H9 (cell line): ENCODE measurements at regions not wholly inside any gene's neighbourhood (a gene's known extent, or its start where the extent isn't known, plus 50 kb on each side); places are given as distances from the start of the nearest gene placed in this dataset.

Source experiments
- DNase-seq: peaks from one replicate; pipeline ENCODE4 v3.0.0-alpha.2; 2017
- H2AFZ ChIP-seq: one replicate; pipeline ENCODE4 v1.6.1; 2013; ENCODE audit warnings: mild to moderate bottlenecking, low read length, control low read depth, moderate library complexity
- H2AK5ac ChIP-seq: 2 replicates; pipeline ENCODE4 v1.6.1; 2013; ENCODE audit warnings: low read length, control low read depth, mixed read lengths; ENCODE audit not compliant: insufficient read length
- H2BK120ac ChIP-seq: one replicate; pipeline ENCODE4 v1.6.1; 2013; ENCODE audit warnings: low read depth, mild to moderate bottlenecking, low read length, control low read depth, inconsistent platforms; ENCODE audit not compliant: poor library complexity, severe bottlenecking
- H2BK12ac ChIP-seq: 2 replicates; pipeline ENCODE4 v1.6.1; 2013; ENCODE audit warnings: low read length, control low read depth, mixed read lengths, low read depth; ENCODE audit not compliant: insufficient read length
- H2BK15ac ChIP-seq: 2 replicates; pipeline ENCODE4 v1.6.1; 2013; ENCODE audit warnings: low read depth, low read length, control low read depth
- H2BK20ac ChIP-seq: one replicate; pipeline ENCODE4 v1.6.1; 2013; ENCODE audit warnings: low read depth, mild to moderate bottlenecking, low read length, control low read depth, inconsistent platforms; ENCODE audit not compliant: poor library complexity, severe bottlenecking
- H2BK5ac ChIP-seq: 2 replicates; pipeline ENCODE4 v1.6.1; 2013; ENCODE audit warnings: low read length, control low read depth, mixed read lengths; ENCODE audit not compliant: insufficient read length
- H3K14ac ChIP-seq: 2 replicates; pipeline ENCODE4 v1.6.1; 2013; ENCODE audit warnings: low read length, control low read depth; ENCODE audit not compliant: insufficient read depth
- H3K18ac ChIP-seq: 2 replicates; pipeline ENCODE4 v1.6.1; 2013; ENCODE audit warnings: low read depth, mild to moderate bottlenecking, mixed read lengths, low read length, control low read depth; ENCODE audit not compliant: insufficient read length
- H3K23ac ChIP-seq: 2 replicates; pipeline ENCODE4 v1.6.1; 2013; ENCODE audit warnings: low read length, control low read depth, mixed read lengths, low read depth; ENCODE audit not compliant: insufficient read length
- H3K23me2 ChIP-seq: 2 replicates; pipeline ENCODE4 v1.6.1; 2013; ENCODE audit warnings: low read depth, mild to moderate bottlenecking, mixed read lengths, low read length, control low read depth; ENCODE audit not compliant: insufficient read length, poor library complexity, severe bottlenecking
- H3K27ac ChIP-seq: 2 replicates; pipeline ENCODE4 v1.5.1; 2013; ENCODE audit warnings: low read length, control low read depth, mixed read lengths, low read depth; ENCODE audit not compliant: insufficient read length
- H3K27me3 ChIP-seq: 2 replicates; pipeline ENCODE4 v1.6.1; 2013; ENCODE audit warnings: low read length, control low read depth, inconsistent platforms; ENCODE audit not compliant: insufficient read depth
- H3K4ac ChIP-seq: 2 replicates; pipeline ENCODE4 v1.6.1; 2013; ENCODE audit warnings: low read depth, mild to moderate bottlenecking, control low read depth, inconsistent platforms, low read length, moderate library complexity
- H3K4me1 ChIP-seq: 2 replicates; pipeline ENCODE4 v1.6.1; 2013; ENCODE audit warnings: low read length, control low read depth, inconsistent platforms; ENCODE audit not compliant: insufficient read depth
- H3K4me2 ChIP-seq: 2 replicates; pipeline ENCODE4 v1.6.1; 2013; ENCODE audit warnings: low read length, control low read depth, mixed read lengths; ENCODE audit not compliant: insufficient read length, insufficient read depth
- H3K56ac ChIP-seq: 2 replicates; pipeline ENCODE4 v1.6.1; 2013; ENCODE audit warnings: low read depth, mild to moderate bottlenecking, mixed read lengths, low read length, control low read depth; ENCODE audit not compliant: insufficient read length
- H3K79me1 ChIP-seq: 2 replicates; pipeline ENCODE4 v1.6.1; 2013; ENCODE audit warnings: low read depth, mild to moderate bottlenecking, moderate library complexity, low read length, control low read depth, inconsistent platforms; ENCODE audit not compliant: insufficient read depth, poor library complexity, severe bottlenecking
- H3K79me2 ChIP-seq: 2 replicates; pipeline ENCODE4 v1.6.1; 2013; ENCODE audit warnings: low read length, control low read depth, inconsistent platforms; ENCODE audit not compliant: insufficient read depth
- H3K9ac ChIP-seq: 2 replicates; pipeline ENCODE4 v1.6.1; 2013; ENCODE audit warnings: low read length, control low read depth, mixed read lengths; ENCODE audit not compliant: insufficient read length; ENCODE audit errors: extremely low read depth
- H3K9me3 ChIP-seq: one replicate; pipeline ENCODE4 v1.6.1; 2013; ENCODE audit warnings: low read depth, low read length, inconsistent platforms; ENCODE audit not compliant: control insufficient read depth
- H3T11ph ChIP-seq: one replicate; pipeline ENCODE4 v1.6.1; 2013; ENCODE audit warnings: mild to moderate bottlenecking, low read length, control low read depth, inconsistent platforms
- H4K20me1 ChIP-seq: one replicate; pipeline ENCODE4 v1.6.1; 2013; ENCODE audit not compliant: control insufficient read depth, insufficient read length, insufficient read depth
- H4K5ac ChIP-seq: 2 replicates; pipeline ENCODE4 v1.6.1; 2013; ENCODE audit warnings: low read depth, mild to moderate bottlenecking, mixed read lengths, low read length, control low read depth; ENCODE audit not compliant: insufficient read length
- H4K8ac ChIP-seq: replicated peaks from 2 replicates; pipeline ENCODE4 v1.6.1; 2013; ENCODE audit warnings: low read length, control low read depth, mixed read lengths, low read depth; ENCODE audit not compliant: insufficient read length
- H4K91ac ChIP-seq: 2 replicates; pipeline ENCODE4 v1.6.1; 2013; ENCODE audit warnings: low read depth, mild to moderate bottlenecking, moderate library complexity, mixed read lengths, low read length, control low read depth; ENCODE audit not compliant: insufficient read length
- H3K27ac Mint-ChIP-seq, 3 experiments: 2 replicates in 2 of 3; 3 replicates in 1 of 3; pipeline ENCODE4 v1.8.0; 2020 to 2021; ENCODE audit warnings: mixed read lengths in 3 of 3, mild to moderate bottlenecking in 1 of 3, moderate library complexity in 1 of 3
- H3K27me3 Mint-ChIP-seq: 2 replicates; pipeline ENCODE4 v1.8.0; 2021; ENCODE audit warnings: low read depth, mild to moderate bottlenecking, moderate library complexity, mixed read lengths
- H3K36me3 Mint-ChIP-seq, 3 experiments: 2 replicates in 2 of 3; 3 replicates in 1 of 3; pipeline ENCODE4 v1.8.0; 2020 to 2021; ENCODE audit warnings: low read depth in 3 of 3, mixed read lengths in 3 of 3; ENCODE audit not compliant: insufficient read depth in 1 of 3
- H3K4me1 Mint-ChIP-seq, 2 experiments: 2 replicates each; pipeline ENCODE4 v1.8.0; 2020; ENCODE audit warnings: mixed read lengths in 2 of 2
- H3K4me3 Mint-ChIP-seq, 2 experiments: 2 replicates in 1 of 2; 3 replicates in 1 of 2; pipeline ENCODE4 v1.8.0; 2020 to 2021; ENCODE audit warnings: mild to moderate bottlenecking in 2 of 2, mixed read lengths in 2 of 2, moderate library complexity in 1 of 2
- H3K9me3 Mint-ChIP-seq, 2 experiments: 2 replicates in 1 of 2; 3 replicates in 1 of 2; pipeline ENCODE4 v1.8.0; 2020; ENCODE audit warnings: mild to moderate bottlenecking in 2 of 2, mixed read lengths in 2 of 2, moderate library complexity in 1 of 2
- TF ChIP-seq, protein P1 (sequence below): fragments of 200-600 bp; sonication (generic); conservative IDR thresholded peaks from 3 replicates; pipeline ENCODE4 v1.8.0; 2021; ENCODE audit warnings: antibody characterized with exemption, mild to moderate bottlenecking

GRCh38 chr10:78332657-78333056 is 299.0 kb downstream of the RPS24 start:
- no peak overlapping the region for H4K91ac ChIP-seq
- peaks cover under 1 to 4% (median 2%) of the 10 kb centered on the region in 3 experiments; a peak in 6 of 7 replicates for H3K36me3 Mint-ChIP-seq

More at GRCh38 chr10:78332657-78333056, 299.0 kb downstream of the RPS24 start:
- H3K27ac Mint-ChIP-seq, result peak overlapping the region in 1 of 3 experiments; percentile 61; a peak in 1 of 7 replicates
- H3K4me1 Mint-ChIP-seq, result peaks cover 13% of the 10 kb centered on the region in 2 experiments
- Histone ChIP-seq H4K8ac (peak overlapping the region; percentile 58), H3K4ac (no peak overlapping the region), H3K4me1 (no peaks in the 10 kb centered on the region), H3K9ac (no peak overlapping the region), H3K79me1 (no peaks in the 10 kb centered on the region), H3K27me3 (no peaks in the 10 kb centered on the region), H3K79me2 (no peaks in the 10 kb centered on the region), H2AK5ac (no peak overlapping the region), H2BK5ac (no peak overlapping the region), H3T11ph (no peak overlapping the region), H3K23me2 (no peaks in the 10 kb centered on the region), H2BK12ac (no peak overlapping the region), H4K20me1 (no peaks in the 10 kb centered on the region), H2BK15ac (no peak overlapping the region), H2BK20ac (no peak overlapping the region), H3K14ac (no peak overlapping the region), H3K4me2 (no peak overlapping the region), H3K27ac (no peak overlapping the region), H3K56ac (no peak overlapping the region), H3K9me3 (no peaks in the 10 kb centered on the region), H3K23ac (no peak overlapping the region), H2AFZ (no peak overlapping the region), H4K5ac (no peak overlapping the region), H3K18ac (no peak overlapping the region), H2BK120ac (no peak overlapping the region)
- no peak for DNase-seq
- no peaks in the 10 kb centered on the region; the same call in none of the 2 replicates for H3K27me3 Mint-ChIP-seq
- TF ChIP-seq, protein P1, sequence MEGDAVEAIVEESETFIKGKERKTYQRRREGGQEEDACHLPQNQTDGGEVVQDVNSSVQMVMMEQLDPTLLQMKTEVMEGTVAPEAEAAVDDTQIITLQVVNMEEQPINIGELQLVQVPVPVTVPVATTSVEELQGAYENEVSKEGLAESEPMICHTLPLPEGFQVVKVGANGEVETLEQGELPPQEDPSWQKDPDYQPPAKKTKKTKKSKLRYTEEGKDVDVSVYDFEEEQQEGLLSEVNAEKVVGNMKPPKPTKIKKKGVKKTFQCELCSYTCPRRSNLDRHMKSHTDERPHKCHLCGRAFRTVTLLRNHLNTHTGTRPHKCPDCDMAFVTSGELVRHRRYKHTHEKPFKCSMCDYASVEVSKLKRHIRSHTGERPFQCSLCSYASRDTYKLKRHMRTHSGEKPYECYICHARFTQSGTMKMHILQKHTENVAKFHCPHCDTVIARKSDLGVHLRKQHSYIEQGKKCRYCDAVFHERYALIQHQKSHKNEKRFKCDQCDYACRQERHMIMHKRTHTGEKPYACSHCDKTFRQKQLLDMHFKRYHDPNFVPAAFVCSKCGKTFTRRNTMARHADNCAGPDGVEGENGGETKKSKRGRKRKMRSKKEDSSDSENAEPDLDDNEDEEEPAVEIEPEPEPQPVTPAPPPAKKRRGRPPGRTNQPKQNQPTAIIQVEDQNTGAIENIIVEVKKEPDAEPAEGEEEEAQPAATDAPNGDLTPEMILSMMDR, result no peak
- H3K4me3 Mint-ChIP-seq, result no peak overlapping the region
- peaks cover 2 to 7% of the 10 kb centered on the region in 2 experiments; a peak in 4 of 5 replicates for H3K9me3 Mint-ChIP-seq
